ENCODE measurements at regions not wholly inside any gene's neighbourhood (a gene's known extent, or its start where the extent isn't known, plus 50 kb on each side); places are given as distances from the start of the nearest gene placed in this dataset.

- TF ChIP-seq CTCF (IDR thresholded peaks at IDR 0.05) (no peak), ZFX (IDR thresholded peaks at IDR 0.05; ENCODE audit: borderline replicate concordance) (no peak)
Measured at GRCh38 chr2:221304916-221305315, 267.2 kb downstream of the EPHA4 start.

All from 22Rv1 (cell line).